HG02884 (cell line): ENCODE measurements at regions not wholly inside any gene's neighbourhood (a gene's known extent, or its start where the extent isn't known, plus 50 kb on each side); places are given as distances from the start of the nearest gene placed in this dataset.

Experiments used
- ATAC-seq: cut with Tn5 transposase; IDR thresholded peaks from one replicate; pipeline ENCODE4 v1.9.1; 2021; ENCODE audit warnings: mild to moderate bottlenecking, moderate library complexity; ENCODE audit not compliant: unreplicated experiment

DNA sequence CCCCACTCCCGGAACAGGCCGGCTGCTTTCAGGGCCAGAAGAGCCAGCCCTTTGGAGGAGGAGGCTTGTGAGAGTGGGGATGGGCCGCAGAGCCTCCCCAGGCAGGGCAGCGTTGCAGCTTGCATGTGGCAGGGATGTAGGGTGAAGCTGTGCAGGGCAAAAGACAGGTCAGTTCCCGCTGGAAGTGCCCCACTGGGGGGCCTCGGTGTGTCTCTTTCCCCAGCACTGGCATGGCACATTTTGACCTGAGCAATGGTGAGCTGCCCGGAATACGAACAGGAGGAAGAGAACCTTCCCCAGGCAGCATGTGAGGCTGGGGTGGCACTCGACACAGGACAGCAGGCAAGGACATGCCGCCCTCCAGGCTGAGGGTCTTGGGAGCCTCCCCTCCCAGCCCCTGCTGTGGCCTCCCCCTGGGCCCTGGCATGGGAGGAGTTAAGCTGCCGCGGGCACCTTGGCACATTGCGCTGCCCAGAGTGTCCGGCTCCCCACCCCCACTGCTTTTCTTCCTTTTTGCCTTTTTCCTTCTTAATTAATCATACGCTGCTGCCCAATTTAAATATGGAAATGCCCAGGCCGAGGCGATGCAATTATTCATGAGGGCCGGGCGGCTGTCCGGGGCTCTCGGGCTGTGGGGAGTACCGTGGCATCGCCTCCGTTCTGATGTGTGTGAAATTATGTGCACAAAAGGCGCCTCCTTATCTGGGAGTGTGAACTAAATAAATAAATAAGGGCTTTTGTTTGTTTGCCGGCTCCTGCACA is 76.0 kb upstream of the WNT7B start:
- no peak for ATAC-seq

DNA sequence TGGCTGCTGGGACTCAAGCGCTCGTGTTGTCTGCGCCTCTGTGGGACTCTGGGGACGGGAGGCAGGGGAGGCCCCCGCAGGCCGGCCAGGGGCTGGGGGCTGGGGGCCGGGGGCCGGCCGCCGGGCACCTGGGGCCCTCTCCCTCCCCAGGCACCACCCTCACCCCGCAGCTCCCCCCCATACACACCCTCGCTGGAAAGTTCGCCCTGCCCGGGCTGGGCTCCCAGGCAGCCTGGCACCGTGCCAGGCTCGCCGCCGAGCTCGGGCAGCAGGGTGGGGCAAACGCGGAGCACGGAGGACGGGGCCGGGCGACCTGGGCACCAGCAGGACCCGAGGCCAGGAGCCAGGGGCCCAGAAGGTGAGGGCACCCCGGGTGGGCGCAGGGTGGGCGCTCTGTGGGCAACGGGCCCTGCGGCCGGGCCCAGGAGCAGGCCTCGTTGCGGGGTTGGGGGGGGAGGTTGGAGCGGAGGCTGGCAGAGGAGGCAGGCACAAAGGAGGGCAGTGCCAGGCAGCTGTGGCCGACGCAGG is 76.7 kb upstream of the WNT7B start:
- ATAC-seq = no peak

DNA sequence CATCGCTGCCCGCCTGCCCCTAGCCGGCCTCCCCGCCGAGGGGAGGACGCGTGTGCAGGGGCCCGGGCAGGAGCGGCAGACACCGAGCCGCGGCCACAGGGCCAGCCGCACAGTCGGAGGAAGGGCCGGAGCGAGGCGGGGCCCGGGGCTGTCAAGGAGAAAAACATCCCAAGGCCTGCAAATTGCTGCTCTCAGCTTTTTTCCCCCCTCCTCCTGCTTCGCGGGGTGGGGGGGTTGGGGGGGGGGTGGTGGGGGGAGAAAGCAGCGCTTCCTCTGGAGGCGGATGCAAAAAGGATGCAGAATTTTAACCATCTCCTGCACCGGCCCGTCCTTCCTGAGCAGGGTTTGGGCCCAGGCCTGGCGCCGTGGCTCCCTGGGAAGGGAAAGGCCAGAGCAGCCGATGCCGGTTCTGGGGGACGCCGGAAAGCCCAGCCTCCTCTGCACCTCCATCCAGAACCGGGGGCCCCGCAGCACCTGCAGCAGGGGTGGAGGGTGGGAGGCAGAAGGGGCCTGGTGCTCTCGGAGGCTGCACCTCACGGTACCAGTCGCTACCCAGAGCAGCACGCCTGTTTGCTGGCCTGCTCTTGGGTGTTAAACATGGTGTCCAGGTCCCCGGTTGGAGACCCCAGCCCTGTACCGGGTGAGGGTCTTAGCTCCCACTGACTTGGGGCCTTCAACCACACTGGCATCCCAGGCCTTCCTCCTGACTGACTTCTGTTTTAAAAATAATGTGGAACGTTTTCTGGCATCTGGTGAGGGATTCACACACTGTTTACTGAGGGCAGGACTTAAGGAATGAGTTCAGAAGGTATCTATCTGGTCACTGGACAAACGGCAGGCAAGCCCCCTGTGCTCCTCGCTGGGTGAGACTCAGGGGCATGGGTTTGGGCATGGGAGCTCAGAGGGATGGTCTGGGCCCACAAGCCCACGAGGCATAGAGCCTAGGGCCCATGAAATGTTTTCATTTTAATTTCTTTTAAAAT is 77.4 kb upstream of the WNT7B start:
- no peak for ATAC-seq

DNA sequence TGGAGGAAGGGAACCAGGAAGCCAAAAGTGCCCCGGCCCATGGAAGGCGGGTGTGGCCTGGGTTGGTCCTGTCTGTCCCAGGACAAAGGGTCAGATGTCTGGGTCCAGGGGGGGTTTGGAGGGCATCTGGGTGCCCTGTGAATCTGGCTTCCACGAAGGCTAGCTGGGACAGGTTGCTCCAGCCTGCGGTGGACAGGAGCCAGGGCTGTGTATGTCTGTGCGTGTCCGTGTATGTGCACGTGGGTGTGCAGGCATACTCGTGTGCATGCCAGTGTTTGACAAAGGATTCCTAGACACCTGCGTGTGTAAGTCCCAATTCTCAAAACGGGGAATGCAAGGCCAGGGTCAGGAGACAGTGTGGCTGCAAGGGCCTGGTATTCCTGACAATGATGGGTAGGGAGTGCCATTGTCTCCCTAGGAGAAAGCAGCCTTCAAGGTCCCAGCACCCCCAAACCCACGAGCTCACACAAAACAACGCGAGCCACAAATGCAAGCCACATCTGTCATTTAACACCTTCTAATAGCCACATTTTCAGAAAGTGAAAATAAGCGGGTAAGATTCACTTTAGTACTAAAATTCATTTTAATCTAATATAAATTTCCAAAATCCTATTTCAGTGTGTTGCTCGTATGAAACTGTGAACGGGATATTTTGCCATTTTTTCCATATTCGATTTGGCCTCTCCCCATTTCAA is 78.4 kb upstream of the WNT7B start:
- ATAC-seq = no peak

DNA sequence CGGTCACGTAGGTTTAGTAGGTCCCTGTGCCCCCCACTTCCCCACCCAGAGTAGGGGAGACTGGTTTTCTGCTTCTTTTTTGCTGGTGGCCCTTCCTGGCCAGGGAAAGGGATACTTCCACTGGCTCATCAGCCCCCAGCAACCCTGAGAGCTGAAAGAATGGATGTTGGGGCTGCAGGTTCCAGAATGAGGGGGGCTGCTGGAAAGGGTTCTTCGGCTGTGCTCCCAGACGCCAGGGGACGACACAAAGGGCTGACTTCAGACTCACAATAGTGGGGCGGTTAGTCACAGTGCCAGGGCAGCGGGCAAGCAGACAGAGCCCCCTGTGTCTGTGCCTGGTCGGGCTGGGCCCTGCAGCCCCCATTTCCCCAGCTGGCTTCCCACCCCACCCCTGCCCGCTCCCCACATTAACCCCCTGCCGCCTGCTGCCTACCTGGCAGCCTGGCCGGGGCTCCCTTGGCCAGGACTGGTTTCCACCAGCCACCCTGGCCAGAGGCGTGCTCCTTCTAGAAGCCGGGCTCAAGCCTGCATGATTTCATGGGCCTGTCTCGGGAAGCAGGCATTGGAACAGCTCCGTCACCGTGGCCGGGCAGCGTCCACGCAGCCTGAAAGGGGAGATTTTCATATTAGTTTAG is 79.1 kb upstream of the WNT7B start:
- no peak for ATAC-seq

DNA sequence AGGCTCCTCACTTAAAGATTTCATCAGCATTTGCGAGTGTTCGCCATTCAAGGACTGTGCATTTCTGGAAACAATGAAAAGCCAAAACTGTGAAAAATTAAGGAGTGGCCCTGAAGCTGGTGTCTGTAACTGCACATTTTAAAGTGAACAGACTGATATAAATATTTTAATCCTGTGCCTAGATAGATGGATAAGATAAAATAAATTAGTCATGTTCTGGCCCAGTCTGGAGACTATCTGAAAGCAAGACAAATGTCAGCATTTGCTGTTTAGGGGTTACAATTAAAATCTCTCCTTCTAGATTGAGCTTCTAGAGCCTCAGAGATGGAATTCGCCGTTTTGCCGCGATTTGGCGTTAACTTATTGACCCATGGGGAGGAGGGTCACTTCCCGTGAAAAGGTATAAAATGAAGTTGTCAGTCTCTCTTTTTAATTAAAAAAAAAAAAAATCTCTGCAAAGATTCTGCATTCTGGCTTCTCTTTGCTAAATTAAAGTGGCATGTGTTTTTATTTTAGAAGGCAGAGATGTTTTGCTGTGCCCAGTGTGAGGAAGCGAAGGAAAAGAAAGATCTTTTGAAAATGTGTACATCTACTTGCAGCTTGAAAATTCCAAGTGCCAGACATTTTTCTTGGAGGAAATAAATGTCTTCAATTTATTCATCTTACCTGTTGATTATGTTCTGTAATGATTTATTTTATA is 79.7 kb upstream of the WNT7B start:
- ATAC-seq = no peak

DNA sequence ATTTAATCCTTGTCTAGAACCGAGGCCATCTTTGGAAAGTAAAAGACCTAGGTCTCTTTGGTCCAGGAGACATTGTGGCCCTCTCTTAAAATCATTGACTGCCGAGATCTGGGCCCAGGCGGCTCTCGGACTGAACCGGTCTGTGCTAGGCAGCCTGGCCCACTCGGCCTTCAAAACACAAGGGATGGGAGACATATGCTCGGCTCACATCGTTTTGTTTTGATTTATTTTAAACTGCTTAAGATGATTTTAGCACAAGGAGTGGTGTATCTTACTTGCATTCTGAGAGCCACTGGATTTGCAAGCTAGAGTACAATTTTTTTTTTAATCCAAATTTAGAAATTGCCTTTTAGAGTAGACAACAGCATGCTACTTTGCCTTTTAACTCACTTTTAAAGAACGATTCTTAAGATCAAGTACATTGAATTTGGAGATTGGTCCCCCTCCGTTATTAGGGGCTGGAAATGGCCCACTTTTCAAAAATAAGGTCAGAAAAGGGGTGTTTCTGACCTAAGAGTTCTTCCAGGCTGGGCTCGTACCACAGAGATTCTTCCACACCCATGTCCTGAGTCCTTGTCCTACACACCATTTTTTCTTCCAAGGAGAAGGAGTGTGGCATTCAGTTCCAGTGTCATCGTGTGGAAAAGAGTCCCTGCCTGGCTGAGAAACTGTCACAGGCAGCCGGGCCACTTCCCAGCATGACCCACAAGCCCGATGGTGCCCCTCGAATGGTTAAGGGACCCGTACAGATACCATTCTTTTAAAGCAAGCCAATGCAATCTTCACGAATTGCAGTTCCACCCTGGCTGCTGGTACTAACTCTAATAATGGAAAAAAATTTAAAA is 80.5 kb upstream of the WNT7B start:
- ATAC-seq = no peak

DNA sequence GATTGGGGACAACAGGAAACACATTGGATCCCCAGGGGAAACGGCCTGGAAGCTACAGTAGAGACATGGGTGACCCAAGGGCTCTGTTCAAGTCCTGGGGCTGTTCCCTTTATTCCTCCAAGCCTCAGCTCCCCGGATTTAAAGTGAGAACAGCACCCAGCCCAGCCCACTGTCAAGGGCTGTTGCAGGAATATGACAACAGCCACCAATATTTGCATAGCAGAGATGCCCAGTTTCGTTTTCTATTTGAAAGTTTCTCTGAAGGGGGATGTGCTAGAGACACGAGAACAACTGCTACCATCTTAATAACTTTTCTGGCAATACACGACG is 81.1 kb upstream of the WNT7B start:
- no peak for ATAC-seq

DNA sequence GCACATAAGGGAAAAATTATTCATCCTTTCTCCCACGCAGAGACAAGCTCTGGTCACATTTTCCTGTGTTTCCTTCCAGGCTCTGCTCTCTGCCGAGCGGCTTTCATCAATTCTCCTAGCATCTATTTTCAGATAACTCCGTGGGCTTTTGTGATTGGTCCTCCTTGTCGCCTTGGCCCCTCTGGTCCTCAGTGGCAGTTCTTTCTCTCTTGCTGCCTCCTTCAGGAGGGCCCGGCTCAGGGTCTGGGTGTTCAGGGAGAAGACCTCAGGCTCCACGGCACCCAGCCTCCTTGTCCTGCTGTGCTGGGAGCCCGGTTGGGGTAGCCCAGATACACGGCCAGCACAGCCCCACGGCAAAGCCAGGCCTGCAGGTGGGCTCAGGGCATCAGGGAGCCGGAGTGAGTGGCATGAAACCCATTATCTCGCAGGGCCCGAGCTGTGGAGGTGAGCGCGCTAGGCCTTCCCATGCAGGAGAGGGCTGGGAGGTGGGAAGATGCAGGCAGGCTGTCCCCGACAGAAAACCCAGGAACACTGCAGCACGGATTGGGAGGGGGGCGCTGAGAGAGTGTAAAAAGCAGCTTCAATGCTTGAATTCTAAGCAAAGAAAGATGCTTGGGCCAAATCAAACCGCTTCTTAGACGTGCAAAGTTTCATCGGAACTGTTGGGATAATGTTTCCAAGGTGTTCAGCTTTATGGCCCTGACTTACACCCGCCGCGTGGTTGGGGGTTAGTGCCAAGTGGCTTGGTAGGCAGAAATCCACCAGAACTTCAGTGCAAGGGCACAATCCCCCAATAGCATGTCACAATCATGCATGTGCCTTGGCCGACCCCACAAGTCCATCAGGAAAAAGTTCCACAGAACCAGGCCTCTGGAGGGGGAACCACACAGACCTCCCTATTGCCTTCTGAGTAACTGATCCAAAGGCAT is 81.9 kb upstream of the WNT7B start:
- ATAC-seq = no peak

DNA sequence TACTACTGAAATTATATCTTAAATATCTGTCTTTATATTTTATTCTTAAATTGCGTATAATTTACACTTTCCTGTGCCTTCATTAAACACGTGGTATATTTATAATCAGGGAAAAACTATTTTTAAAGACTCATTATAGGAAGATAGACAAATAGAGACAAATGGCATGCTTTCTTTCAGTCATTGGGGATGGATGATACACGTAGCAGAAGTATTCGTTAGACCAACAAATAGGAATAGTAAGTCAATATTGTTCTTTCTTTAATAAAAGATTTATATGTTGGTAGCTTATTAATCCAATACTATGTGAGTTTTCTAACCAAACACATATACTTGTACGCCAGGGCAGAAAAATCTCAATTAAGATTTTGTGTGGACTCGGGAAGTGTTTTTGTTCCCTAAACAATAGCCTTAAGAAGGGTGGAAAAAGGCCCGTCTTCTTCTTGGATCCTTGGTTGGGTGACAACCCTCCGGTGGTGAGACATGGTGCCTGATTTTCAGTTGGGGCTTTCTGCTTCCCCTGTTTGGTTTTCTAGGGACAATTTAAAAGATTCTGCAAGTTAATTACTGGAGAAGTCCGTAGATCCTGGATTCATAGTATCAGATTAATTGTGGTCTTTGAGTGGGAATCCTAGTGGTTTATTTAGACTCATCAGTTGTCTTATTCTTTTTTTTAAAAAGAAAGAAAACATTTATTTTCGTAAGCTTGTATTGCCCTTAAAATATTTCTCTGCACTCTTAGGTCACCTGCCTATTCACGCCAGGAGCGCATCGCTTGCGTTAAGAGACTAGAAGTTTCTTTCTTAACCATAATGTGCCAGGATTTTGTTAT is 83.5 kb upstream of the WNT7B start:
- ATAC-seq = no peak

DNA sequence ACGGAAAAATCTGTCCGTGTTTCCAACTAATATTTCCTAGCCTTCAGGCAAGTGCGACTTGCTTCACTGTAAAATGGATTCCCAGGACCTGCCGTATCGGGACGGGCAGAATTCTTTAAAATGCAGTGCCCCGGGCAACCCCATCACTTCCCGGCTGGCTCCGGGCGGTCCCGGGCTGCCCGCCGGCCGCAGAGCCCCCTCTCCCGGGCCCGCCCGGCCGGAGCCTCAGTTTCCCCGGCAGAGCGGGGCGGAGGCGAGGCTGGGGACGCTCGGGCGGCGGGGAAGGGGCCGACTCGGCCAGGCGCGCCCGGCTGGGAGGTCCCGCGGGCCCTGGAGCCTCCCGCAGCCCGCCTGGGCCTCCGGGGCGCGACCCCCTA is 84.2 kb upstream of the WNT7B start:
- ATAC-seq = no peak

DNA sequence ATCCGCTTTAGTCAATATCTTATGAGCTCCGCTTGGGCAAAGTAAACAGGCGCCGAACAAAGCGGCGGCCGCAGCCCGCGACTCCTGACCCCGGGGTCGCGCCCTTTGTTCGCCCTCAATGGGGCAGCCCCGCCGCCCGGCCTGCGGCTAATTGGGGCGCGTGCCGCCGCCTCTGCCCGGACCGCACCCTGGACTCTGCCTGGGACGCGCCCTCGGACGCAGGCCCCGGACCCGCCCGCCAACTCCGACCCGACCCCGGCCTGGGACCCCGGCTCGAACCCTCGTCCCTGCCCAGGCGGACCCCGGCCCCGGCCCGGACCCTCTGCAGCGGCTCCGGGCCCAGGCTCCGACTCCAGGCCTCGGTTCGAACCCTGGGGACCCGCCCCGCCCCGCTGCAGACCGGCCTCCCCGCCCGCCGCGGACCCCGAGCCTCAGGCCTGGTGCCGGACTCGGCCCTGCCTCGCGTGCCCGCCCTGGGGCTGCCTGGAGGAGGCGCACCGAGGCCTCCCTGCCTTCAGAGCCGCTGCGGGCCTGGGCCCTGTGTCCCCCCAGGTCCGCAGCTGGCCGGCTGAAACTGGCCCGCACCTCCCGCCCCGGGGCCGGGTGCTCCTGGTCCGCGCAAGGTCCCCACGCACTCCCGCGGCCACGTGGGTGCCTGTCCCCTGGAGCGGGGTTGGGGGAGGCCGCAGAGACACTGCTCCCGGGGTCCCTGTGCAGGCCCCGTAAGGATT is 84.7 kb upstream of the WNT7B start:
- ATAC-seq = no peak

DNA sequence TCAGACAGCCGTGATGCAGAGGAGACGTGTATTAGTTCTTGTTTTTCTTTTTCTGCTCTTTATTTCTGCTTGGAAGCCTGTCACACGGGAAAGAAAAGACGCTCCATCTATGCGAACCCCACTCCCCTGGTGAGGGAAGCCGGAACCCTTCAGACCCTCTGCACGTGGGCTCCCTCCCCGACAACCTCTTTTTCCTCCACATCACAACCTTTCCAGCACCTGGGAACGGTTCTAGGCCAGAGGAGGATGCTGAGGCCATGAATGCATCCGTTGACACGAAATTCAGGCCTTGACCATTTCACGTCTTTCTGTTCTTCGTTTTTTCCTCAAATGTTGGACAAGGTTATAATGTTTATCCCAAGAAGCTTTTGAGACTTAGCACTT is 85.3 kb upstream of the WNT7B start:
- ATAC-seq = no peak

DNA sequence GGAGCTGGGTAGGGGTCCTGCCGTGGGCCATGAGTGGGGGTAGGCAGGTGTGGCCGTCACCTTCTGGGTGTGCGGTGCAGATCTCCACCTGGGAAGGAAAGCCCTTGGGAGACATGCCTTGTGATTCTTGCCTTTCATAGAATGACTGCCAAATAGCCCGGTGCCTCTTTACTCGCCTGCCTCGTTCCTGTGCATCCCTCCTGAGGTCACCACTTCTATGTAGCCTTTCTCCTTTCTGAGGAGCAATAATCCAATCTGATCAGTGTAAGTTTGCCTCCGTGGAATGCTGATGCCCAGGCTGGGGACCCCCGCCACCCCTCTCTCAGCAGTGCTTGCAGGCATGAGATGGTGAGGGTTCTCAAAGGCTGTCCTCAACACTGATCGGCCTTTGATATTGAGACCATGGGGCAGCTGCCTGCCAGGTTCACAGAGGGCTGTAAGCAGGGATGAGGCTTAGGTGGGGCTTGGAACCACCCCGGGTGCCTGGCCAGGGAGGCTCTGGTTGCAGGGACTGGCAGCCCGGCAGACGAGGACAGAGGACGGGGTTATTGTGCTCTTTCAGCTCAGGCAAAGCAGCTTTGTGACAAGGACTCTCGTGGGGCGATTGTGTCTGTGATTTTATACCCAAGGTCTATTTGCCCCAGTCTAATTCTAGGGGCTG is 86.1 kb upstream of the WNT7B start:
- no peak for ATAC-seq

DNA sequence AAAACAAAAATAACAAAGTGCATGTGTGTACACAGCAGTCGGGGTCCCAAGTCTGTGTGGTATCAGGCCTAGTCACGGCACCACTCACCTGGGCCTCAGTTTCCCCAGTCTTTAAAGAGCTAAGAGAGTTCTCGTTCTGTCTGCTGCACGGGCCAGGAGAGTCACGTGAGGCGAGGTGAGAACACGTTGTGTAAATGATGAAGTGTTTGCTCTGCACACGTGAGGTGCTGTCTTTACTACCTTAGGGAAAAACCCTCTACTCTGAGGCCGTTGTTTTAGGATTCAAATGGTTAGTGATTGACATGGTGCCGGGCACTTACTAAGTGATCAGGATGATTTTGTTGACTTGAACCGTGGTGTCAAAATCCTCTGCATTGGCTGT is 86.5 kb upstream of the PPARA start:
- ATAC-seq = no peak

DNA sequence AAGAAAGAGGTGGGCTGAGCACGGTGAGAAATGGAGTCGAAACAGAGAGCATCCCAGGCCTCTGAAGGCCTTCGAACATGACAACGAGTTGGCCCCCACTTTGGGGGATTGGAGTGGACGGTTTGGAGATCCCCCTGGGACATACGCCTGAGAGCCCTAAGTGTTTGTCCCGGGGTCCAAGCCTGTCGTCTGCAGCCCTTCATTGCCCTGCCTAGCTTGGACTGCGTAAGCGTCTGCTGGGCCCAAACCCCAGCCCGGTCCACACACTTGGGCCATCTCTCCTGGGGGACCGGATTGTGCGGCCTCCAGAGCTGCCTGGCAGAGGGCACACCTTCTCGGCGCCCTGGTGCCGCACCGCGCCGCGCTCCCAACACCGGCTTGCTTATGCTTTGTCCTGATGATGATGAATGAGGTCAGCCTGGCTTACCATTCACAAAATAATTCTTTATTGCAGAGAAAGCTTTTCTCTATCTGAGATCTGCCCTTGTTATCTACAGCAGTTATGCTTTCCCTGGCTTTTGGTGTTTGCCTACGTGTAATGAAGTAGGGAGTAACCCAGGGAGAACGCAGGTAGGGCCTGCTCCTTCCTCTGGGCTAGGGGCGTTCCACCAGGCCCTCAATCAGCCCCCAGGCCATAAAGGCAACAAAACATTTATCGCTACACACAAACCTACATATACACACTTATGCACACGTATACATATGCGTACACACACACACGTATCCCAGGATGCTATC is 85.9 kb upstream of the PPARA start:
- ATAC-seq = no peak
